Fibroblast of villous mesenchyme (primary cell): ENCODE measurements at regions not wholly inside any gene's neighbourhood (a gene's known extent, or its start where the extent isn't known, plus 50 kb on each side); places are given as distances from the start of the nearest gene placed in this dataset.
A peak's percentile ranks its signal among the peaks of the same experiment; 100 is the strongest.

ENCODE experiments used
- DNase-seq: peaks from one replicate; pipeline ENCODE4 v3.0.0-alpha.2; 2010; ENCODE audit warnings: low read depth
- H3K4me3 ChIP-seq: 2 replicates; pipeline ENCODE4 v1.5.1; 2011; ENCODE audit warnings: low read depth, mild to moderate bottlenecking, low read length
- TF ChIP-seq, protein P1 (sequence below): IDR thresholded peaks from 2 replicates; pipeline ENCODE4 v1.5.1; 2012; ENCODE audit warnings: low read depth, mild to moderate bottlenecking, low read length; ENCODE audit not compliant: insufficient read depth

DNA sequence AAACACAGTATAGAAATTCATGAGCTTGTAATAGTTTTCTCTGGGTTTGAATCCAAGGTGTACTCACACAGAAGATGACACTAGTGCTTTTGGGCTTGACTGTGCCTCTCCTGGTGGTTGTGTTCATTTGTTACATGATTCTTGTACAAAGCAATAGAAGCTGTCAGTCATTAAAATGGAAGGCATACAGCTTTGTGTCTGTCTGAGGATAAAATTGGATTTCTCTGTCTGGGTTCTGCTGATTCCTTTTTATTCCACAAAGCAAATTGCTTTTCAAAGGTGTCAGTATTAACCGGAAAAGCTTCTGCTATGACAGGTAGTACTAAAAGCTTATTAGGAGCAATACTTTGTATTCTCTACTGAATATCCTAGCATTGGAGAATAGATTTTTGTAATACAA is 361.2 kb downstream of the SLC6A15 start:
- H3K4me3 ChIP-seq = no peak overlapping the region
- TF ChIP-seq, protein P1, sequence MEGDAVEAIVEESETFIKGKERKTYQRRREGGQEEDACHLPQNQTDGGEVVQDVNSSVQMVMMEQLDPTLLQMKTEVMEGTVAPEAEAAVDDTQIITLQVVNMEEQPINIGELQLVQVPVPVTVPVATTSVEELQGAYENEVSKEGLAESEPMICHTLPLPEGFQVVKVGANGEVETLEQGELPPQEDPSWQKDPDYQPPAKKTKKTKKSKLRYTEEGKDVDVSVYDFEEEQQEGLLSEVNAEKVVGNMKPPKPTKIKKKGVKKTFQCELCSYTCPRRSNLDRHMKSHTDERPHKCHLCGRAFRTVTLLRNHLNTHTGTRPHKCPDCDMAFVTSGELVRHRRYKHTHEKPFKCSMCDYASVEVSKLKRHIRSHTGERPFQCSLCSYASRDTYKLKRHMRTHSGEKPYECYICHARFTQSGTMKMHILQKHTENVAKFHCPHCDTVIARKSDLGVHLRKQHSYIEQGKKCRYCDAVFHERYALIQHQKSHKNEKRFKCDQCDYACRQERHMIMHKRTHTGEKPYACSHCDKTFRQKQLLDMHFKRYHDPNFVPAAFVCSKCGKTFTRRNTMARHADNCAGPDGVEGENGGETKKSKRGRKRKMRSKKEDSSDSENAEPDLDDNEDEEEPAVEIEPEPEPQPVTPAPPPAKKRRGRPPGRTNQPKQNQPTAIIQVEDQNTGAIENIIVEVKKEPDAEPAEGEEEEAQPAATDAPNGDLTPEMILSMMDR = no peak
- no peak for DNase-seq

DNA sequence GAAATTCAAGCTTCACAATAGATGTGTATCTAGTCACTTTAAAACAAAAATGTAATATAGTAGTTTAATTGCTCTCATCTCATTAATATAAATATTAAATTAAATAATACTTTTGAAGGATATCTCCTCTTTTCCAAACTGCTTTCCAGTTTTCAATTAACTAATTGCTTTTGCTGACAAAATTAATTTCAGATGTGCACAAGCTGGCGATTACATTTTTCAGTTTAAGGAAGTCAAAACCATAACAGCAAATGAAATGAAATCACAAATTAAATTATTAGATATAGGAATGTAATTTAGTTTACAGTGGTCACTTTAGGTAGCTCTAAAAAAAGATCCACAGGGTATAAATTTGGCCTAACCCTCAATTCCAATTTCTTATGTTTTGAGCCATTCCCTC is 362.1 kb downstream of the SLC6A15 start:
- TF ChIP-seq, protein P1 = no peak
- no peak overlapping the region for H3K4me3 ChIP-seq
- no peak for DNase-seq

GRCh38 chr12:84542289-84542688 is 370.3 kb downstream of the SLC6A15 start:
- TF ChIP-seq, protein P1 = no peak
- H3K4me3 ChIP-seq = no peak overlapping the region
- DNase-seq = peak; percentile 21

DNA sequence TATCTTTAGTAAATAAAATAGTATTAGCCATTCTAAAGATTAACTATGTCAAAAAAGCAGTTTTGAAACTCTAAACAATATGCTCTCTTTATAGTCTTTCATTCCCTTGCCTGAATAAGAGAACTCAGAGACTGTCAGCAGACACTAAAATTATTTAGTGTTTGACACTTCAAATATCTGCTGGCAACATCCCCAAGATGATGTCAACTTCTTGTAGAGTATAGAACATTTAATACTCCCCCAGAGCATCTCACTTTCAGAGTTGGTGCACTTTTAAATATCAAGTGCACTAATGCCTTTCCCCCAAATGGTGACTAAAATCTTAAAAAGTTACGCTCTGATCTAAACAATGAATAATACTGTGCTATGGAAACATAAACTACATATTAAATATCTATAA is 374.9 kb downstream of the SLC6A15 start:
- H3K4me3 ChIP-seq = no peak overlapping the region
- TF ChIP-seq, protein P1 = no peak
- no peak for DNase-seq

GRCh38 chr12:84512751-84513150 is 399.8 kb downstream of the SLC6A15 start:
- TF ChIP-seq, protein P1 = no peak
- no peak for DNase-seq
- no peak overlapping the region for H3K4me3 ChIP-seq

- TF ChIP-seq, protein P1 = no peak
- no peak overlapping the region for H3K4me3 ChIP-seq
- peak; percentile 40 for DNase-seq
These were observed 403.7 kb downstream of the SLC6A15 start for GRCh38 chr12:84508851-84509260.

GRCh38 chr12:84507956-84508850 is 404.4 kb downstream of the SLC6A15 start:
- TF ChIP-seq, protein P1 = peak; percentile 40
- no peak overlapping the region for H3K4me3 ChIP-seq
- peak; percentile 42 for DNase-seq
